ENCODE measurements at regions not wholly inside any gene's neighbourhood (a gene's known extent, or its start where the extent isn't known, plus 50 kb on each side); places are given as distances from the start of the nearest gene placed in this dataset.

- no peak for DNase-seq (ENCODE audit: low spot score)
- ATAC-seq (ENCODE audit: low FRiP score), result no peak
- TF ChIP-seq CTCF (IDR thresholded peaks at IDR 0.05), result no peak
These were observed 151.5 kb downstream of the C9orf50 start for GRCh38 chr9:129469188-129469987.

GRCh38 chr9:129467739-129468666, 152.9 kb downstream of the C9orf50 start:
- no peak for TF ChIP-seq CTCF (IDR thresholded peaks at IDR 0.05)
- ATAC-seq (ENCODE audit: low FRiP score) (no peak), DNase-seq (ENCODE audit: low spot score) (no peak)

GRCh38 chr9:129467004-129467588, 153.8 kb downstream of the C9orf50 start:
- TF ChIP-seq CTCF (IDR thresholded peaks at IDR 0.05), result no peak
- ATAC-seq (ENCODE audit: low FRiP score) (no peak), DNase-seq (ENCODE audit: low spot score) (no peak)

- ATAC-seq (ENCODE audit: low FRiP score) (no peak), DNase-seq (ENCODE audit: low spot score) (no peak)
- TF ChIP-seq CTCF (IDR thresholded peaks at IDR 0.05), result no peak
These were observed 154.9 kb downstream of the C9orf50 start for GRCh38 chr9:129465834-129466535.

- no peak for TF ChIP-seq CTCF (IDR thresholded peaks at IDR 0.05)
- no peak for ATAC-seq (ENCODE audit: low FRiP score)
- DNase-seq (ENCODE audit: low spot score), result no peak
These were observed 155.7 kb downstream of the C9orf50 start for GRCh38 chr9:129464972-129465833.

- DNase-seq (ENCODE audit: low spot score), result no peak
- ATAC-seq (ENCODE audit: low FRiP score), result no peak
- TF ChIP-seq CTCF (IDR thresholded peaks at IDR 0.05), result no peak
These were observed 156.9 kb downstream of the C9orf50 start for GRCh38 chr9:129463994-129464393.
